Fibroblast of the conjunctiva (primary cell): ENCODE measurements at regions not wholly inside any gene's neighbourhood (a gene's known extent, or its start where the extent isn't known, plus 50 kb on each side); places are given as distances from the start of the nearest gene placed in this dataset.
"Not testable (repeated sequence)": the region's sequence is repeated elsewhere in the genome, so short reads cannot be mapped to it uniquely, and the experiment has no call there.

Experiments
- DNase-seq: peaks from one replicate; pipeline ENCODE4 v3.0.0-alpha.2; 2010; ENCODE audit warnings: low read depth

DNA sequence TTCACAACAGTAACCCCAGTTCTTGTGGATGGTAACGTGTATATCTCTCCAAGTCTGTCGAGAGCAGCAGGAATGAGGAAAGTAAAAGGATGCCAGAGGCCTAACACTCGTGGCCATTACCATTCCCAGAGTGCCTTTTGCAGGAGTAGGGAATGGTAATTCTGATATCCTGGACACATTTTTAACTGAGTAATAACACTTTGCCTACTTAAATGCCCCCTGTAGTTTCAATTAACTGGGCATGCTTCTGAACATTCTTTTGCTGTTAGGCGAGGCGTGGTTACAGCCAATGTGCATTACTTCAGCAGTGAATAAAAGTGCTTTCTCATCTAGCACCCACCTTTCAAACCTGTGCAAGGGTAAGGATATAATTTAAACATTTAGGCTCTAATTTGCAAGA lies 258.5 kb upstream of the ADGRL2 start:
- DNase-seq: no peak

GRCh38 chr1:81540216-81540615 lies 260.5 kb upstream of the ADGRL2 start:
- no peak for DNase-seq

DNA sequence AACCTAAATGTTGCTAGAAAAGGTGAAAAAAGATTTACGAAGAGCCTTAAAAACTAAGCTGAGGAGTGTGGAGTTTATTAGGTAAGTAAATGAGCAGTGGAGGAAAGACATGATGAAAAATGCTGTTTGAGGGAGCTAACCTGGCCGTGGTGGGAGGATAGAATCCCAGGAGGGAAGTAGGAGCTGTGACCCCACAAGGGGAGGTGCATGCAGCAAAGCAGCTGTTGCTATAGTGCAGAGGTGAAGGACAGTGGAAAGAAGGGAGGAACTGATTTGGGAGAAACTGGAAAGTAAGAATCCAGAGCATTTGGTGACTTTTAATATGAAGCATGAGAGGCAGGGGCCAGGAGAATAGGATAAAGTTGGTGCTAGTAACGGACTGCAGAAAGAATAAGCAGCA lies 271.7 kb upstream of the ADGRL2 start:
- no peak for DNase-seq

DNA sequence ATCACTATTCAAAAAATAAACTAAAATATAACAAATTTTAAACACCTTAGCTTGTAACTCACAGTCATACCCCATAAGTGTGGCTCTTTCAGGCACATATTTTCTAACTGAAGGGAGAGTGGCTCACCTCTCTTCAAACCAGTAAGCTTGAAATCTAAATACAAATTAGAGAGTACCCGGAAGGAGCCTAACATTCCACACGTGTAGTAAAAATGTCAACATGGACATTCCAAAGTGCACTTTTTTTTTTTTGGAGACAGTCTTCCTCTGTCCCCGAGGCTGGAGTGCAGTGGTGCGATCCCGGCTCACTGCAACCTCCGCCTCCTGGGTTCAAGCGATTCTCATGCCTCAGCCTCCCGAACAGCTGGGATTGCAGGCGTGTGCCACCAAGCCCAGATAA lies 275.6 kb upstream of the ADGRL2 start:
- no peak for DNase-seq

GRCh38 chr1:81519987-81520386 lies 280.7 kb upstream of the ADGRL2 start:
- DNase-seq: no peak

DNA sequence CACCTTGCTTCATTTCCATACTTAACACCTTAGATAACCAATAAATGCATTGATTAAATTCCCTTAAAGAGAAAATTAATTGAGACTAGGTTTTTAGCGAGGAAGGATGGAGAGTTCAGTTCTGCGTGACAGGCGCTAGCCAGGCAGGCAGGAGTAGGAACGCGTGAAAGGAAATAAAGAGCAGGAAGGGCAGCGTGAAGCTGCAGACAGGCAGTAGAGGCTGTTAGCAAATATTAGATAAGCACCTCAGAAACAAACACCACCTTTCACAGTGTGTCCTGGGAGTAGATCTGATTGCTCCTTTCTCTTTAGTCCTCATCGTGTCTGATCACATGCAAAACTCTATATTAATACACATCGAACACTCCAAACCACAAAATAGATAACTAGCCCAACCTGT lies 282.7 kb upstream of the ADGRL2 start:
- DNase-seq: no peak

- no peak for DNase-seq
These were observed 286.9 kb upstream of the ADGRL2 start for GRCh38 chr1:81513796-81514354.

DNA sequence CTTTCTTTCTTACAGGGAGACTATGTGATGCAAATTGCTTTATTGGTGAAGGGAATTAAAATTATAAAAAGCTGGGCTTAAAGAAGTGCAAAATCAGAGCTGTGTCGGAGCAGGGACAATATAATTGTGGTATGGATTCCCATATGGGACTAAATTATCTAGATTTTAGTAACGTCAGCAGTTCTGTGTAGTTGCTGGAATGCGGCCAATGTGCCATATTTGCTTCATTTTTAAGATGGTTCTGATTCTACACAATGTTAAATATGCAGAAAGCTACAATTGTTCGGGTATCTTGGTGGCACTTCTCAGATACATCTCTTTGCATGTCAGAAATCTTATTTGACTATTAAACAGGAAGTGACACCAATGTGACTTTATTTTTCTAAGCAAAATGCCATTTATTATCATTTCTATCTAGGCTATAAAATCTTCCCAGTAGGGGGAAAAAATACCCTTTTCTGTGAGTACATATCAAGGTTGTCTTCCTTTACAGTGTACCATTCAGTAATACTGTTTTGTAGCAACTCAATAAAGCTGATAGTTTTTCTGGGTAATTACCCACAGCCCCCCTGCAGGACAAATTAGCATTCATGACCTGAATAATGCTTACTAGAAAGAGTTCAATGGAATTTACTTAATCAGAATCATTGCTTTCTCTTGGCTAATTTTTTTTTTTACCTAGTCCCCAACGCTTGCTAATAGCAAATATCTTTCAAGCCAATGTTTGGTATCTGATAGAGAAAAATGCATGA lies 288.3 kb upstream of the ADGRL2 start:
- DNase-seq: no peak

GRCh38 chr1:81511281-81511680 lies 289.5 kb upstream of the ADGRL2 start:
- DNase-seq: no peak

DNA sequence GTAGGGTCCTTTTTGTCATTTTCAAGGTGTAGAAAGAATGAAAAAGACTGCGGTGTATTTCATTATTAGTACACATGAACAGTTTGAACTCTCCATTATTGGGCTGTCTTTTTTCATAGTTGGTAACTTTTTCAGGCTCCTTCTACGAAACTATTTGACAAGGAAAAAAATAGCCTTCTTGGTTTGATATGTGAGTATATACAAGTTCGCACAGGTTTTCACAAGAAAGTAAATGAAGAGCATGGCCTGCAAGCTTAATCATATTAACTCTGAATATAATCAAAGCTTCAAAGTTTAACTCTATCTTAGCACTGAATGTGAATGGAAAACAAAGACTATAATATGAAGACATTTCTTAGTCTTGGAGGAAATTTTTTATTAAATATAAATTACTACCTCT lies 290.0 kb upstream of the ADGRL2 start:
- no peak for DNase-seq

DNA sequence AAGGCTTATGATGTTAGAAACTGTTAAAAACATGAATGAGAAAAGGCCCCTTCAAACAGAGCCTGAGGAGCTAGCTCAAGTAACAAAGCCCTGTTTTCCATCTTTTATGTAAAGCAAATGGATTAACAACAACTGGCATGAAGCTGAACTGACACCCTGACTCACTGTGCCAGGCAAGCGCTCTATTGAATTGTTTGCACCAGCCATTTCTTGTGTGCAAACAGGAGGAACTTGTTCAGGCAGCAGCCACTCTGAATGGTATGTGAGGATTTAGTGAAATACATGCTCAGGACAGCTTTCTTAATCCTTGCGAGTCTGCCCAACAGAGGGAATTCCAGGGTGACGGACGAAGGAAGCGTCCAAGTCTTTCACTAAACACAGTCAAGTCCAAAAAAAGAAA lies 291.1 kb upstream of the ADGRL2 start:
- DNase-seq: no peak

DNA sequence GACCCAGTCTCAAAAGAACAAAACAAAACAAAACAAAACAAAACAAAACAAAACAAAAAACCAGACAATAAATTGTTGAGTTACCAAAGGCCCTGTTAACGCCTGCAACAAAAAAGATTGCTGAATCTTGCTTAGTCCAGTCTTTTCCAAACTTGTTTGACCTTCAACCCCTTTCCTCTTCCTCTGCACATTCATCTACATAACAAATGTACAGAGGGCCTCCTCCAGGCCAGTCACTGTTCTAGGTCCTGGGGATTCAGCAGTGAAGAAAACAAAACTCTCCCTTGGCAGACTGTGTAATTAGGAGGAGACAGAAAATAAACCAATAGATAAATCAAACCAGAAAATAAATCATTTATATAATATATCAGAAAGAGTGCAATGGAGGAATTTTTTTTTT lies 294.0 kb upstream of the ADGRL2 start:
- DNase-seq: no peak

DNA sequence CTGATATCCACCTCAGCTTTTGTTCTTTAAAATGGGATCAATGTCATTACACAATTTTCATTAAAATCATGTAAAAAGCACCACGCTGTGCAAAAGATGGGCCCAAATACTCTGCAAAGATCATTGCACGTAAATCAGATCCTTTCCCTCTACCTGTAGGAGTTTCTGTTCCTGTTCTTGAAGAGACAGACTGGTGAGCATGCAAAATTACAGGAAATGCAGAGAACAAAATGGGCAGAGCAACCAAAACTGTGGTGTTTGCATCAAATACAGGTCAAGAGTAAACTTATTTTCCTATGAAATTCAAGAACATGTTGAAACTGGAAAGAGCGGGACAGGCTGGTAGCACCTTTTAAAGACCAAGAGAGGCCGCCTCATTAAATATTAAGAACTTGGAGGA lies 294.9 kb upstream of the ADGRL2 start:
- no peak for DNase-seq

DNA sequence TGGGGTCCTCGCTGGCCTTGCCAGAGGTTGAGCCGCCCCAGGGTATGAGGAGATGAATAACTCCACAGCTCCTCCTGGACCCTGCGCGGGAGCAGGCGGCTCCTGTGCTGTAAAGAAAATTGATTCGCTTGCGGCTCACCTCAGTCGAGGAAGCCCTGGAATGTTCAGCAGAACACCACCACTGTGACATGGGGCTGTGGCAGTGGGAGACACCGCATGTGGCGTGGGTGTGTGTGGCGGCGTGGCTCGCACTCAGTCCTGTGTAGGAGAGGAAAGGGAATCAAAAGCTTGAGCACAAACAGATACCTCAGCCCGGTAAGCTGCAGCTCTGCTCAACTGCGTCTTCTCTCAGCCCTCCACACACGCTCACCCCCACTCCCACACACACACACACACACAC lies 295.9 kb upstream of the ADGRL2 start:
- not testable (repeated sequence) for DNase-seq

DNA sequence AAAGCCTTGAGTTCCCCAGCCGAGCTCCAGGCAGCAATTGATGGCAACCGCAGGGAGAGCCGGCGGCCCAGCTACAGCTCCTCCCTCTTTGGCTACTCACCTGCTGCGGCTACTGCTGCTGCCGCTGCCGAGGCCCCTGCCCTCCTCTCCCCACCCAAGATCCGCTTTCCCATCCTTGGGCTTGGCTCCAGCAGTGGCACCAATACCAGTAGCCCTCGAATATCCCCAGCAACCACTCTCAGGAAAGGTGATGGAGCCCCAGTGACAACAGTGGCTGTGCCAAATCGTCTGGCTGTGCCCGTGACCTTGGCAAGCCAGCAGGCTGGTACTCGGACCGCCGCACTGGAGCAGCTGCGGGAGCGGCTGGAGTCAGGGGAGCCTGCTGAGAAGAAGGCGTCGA lies 298.0 kb upstream of the ADGRL2 start:
- not testable (repeated sequence) for DNase-seq

GRCh38 chr1:81501485-81501884 lies 299.2 kb upstream of the ADGRL2 start:
- not testable (repeated sequence) for DNase-seq

DNA sequence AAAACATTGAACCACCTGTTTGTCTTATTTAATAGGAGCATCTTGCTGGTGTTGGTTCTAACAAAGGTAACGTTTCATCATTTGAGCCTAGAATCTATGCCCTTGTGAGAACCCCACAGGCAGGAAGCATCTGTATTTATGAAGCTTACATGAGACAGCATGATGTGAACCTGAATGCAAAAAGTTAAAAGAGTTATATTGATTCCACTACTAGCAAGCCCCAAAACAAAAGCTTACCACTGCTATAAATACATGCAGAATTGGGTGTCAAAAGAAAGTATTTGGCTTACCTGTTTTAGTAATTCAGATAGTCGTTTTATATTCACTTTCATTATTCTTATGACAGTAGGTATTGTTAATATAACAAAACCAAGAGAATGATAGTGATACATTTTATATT lies 301.2 kb upstream of the ADGRL2 start:
- no peak for DNase-seq

- no peak for DNase-seq
These were observed 302.0 kb upstream of the ADGRL2 start for GRCh38 chr1:81498471-81499462.

DNA sequence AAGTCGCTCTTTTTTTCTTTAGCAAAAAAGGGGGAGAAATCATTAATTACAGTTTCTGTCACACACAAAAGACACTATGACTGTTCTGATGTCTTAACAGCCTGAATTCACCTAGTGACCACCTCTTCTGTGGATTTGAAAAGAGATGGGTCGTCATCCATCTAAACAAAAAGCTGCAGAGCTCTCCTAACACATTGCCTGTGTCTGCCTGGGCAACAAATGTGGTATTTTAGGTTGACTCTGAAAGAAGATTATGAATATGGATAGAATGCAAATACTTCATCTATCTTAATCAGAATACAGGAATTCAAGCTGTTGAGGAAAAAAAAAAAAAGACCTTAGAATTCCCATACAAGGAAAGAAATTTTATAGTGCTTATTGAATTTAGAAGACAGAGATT lies 304.4 kb upstream of the ADGRL2 start:
- DNase-seq: no peak

- no peak for DNase-seq
These were observed 307.4 kb upstream of the ADGRL2 start for GRCh38 chr1:81493102-81493869.

DNA sequence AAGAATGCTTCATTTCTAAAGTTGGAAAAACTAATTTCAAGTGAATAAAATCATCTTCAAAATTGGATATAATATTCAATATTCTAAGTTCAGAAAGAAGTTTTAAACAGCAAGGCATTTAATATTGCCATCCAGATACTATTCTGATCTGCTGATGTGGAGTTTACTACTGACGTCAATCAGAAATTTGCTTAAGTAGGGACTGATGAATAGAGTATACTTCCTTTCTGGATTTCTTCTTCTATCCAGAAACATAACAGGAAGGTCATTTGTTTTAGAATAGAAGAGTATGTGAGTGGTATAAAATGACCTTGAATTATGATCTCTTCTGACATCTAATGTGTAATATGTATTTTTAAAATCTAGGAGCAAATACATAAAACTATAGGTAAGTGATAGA lies 308.1 kb upstream of the ADGRL2 start:
- no peak for DNase-seq

GRCh38 chr1:81490614-81491013 lies 310.1 kb upstream of the ADGRL2 start:
- DNase-seq: no peak
